HL-60 (cell line): ENCODE measurements at regions not wholly inside any gene's neighbourhood (a gene's known extent, or its start where the extent isn't known, plus 50 kb on each side); places are given as distances from the start of the nearest gene placed in this dataset.

ENCODE experiments used
- GABPA ChIP-seq: IDR thresholded peaks from 2 replicates; pipeline ENCODE4 v1.6.1; 2012; ENCODE audit warnings: low read depth
- POLR2AphosphoS5 ChIP-seq: IDR thresholded peaks from 2 replicates; pipeline ENCODE4 v1.6.1; 2012; ENCODE audit warnings: low read depth
- SPI1 ChIP-seq: IDR thresholded peaks from 2 replicates; pipeline ENCODE4 v1.6.1; 2012; ENCODE audit warnings: low read depth, mild to moderate bottlenecking, borderline replicate concordance
- TF ChIP-seq, protein P1 (sequence below): IDR thresholded peaks from one replicate; pipeline ENCODE4 v1.5.1; 2011; ENCODE audit warnings: low read length, control low read depth, inconsistent platforms; ENCODE audit not compliant: insufficient read depth
- TF ChIP-seq, protein P2 (sequence below): IDR thresholded peaks from 2 replicates; pipeline ENCODE4 v1.6.1; 2012; ENCODE audit warnings: low read depth; ENCODE audit not compliant: insufficient replicate concordance

GRCh38 chr3:55164876-55165275 lies 237.0 kb upstream of the LRTM1 start:
- TF ChIP-seq, protein P1, sequence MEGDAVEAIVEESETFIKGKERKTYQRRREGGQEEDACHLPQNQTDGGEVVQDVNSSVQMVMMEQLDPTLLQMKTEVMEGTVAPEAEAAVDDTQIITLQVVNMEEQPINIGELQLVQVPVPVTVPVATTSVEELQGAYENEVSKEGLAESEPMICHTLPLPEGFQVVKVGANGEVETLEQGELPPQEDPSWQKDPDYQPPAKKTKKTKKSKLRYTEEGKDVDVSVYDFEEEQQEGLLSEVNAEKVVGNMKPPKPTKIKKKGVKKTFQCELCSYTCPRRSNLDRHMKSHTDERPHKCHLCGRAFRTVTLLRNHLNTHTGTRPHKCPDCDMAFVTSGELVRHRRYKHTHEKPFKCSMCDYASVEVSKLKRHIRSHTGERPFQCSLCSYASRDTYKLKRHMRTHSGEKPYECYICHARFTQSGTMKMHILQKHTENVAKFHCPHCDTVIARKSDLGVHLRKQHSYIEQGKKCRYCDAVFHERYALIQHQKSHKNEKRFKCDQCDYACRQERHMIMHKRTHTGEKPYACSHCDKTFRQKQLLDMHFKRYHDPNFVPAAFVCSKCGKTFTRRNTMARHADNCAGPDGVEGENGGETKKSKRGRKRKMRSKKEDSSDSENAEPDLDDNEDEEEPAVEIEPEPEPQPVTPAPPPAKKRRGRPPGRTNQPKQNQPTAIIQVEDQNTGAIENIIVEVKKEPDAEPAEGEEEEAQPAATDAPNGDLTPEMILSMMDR, result no peak
- TF ChIP-seq POLR2AphosphoS5 (no peak), GABPA (no peak), SPI1 (no peak)
- TF ChIP-seq, protein P2, sequence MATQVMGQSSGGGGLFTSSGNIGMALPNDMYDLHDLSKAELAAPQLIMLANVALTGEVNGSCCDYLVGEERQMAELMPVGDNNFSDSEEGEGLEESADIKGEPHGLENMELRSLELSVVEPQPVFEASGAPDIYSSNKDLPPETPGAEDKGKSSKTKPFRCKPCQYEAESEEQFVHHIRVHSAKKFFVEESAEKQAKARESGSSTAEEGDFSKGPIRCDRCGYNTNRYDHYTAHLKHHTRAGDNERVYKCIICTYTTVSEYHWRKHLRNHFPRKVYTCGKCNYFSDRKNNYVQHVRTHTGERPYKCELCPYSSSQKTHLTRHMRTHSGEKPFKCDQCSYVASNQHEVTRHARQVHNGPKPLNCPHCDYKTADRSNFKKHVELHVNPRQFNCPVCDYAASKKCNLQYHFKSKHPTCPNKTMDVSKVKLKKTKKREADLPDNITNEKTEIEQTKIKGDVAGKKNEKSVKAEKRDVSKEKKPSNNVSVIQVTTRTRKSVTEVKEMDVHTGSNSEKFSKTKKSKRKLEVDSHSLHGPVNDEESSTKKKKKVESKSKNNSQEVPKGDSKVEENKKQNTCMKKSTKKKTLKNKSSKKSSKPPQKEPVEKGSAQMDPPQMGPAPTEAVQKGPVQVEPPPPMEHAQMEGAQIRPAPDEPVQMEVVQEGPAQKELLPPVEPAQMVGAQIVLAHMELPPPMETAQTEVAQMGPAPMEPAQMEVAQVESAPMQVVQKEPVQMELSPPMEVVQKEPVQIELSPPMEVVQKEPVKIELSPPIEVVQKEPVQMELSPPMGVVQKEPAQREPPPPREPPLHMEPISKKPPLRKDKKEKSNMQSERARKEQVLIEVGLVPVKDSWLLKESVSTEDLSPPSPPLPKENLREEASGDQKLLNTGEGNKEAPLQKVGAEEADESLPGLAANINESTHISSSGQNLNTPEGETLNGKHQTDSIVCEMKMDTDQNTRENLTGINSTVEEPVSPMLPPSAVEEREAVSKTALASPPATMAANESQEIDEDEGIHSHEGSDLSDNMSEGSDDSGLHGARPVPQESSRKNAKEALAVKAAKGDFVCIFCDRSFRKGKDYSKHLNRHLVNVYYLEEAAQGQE, result no peak
